GM12878 (cell line): ENCODE measurements at regions not wholly inside any gene's neighbourhood (a gene's known extent, or its start where the extent isn't known, plus 50 kb on each side); places are given as distances from the start of the nearest gene placed in this dataset.

Experiments used
- ETV6 ChIP-seq, 2 experiments: fragments of 450-650 bp in 1 of 2; IDR thresholded peaks in 1 of 2; conservative IDR thresholded peaks in 1 of 2; 2 replicates each; pipeline ENCODE4 v1.6.1; 2014; ENCODE audit warnings: antibody characterized with exemption in 1 of 2, borderline replicate concordance in 1 of 2, low read depth in 1 of 2, mild to moderate bottlenecking in 1 of 2, moderate library complexity in 1 of 2
- RBBP5 ChIP-seq: fragments of 200-600 bp; sonication (generic); conservative IDR thresholded peaks from 2 replicates; pipeline ENCODE4 v1.6.1; 2016
- TF ChIP-seq, protein P1 (sequence below), 3 experiments: IDR thresholded peaks in 2 of 3; conservative IDR thresholded peaks in 1 of 3; 2 replicates each; pipeline ENCODE4 v1.5.1; 2011; ENCODE audit warnings: low read depth in 3 of 3, low read length in 3 of 3, mild to moderate bottlenecking in 3 of 3, control low read depth in 2 of 3, moderate library complexity in 2 of 3, inconsistent platforms in 1 of 3, mixed read lengths in 1 of 3; ENCODE audit not compliant: control insufficient read depth in 2 of 3, insufficient read depth in 1 of 3; ENCODE audit errors: extremely low read depth in 1 of 3

DNA sequence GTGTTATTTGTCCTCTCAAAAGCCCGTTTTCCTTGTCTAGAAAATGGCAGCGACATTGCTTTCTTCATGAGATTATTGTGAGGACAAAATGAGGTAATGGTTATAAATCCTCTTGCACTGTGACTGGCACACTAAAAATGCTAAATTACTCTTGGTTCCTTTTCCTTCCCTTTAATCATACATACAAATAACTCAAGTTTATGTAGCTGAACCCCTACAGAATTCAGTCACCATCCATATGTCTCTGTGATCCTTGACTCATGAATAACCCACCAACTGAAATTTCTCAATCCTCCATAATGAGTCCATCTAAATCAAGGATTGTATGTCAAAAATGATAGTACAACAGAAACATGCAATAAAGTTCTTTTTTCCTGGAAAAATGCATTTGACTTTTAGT lies 71.3 kb upstream of the VWC2 start:
- TF ChIP-seq RBBP5 (no peak), ETV6 (conservative IDR thresholded peaks at IDR 0.05 in 1 of 2, IDR thresholded peaks at IDR 0.05 in 1 of 2; ENCODE audit: borderline replicate concordance in 1 of 2, low read depth in 1 of 2) (no peak)
- TF ChIP-seq, protein P1, sequence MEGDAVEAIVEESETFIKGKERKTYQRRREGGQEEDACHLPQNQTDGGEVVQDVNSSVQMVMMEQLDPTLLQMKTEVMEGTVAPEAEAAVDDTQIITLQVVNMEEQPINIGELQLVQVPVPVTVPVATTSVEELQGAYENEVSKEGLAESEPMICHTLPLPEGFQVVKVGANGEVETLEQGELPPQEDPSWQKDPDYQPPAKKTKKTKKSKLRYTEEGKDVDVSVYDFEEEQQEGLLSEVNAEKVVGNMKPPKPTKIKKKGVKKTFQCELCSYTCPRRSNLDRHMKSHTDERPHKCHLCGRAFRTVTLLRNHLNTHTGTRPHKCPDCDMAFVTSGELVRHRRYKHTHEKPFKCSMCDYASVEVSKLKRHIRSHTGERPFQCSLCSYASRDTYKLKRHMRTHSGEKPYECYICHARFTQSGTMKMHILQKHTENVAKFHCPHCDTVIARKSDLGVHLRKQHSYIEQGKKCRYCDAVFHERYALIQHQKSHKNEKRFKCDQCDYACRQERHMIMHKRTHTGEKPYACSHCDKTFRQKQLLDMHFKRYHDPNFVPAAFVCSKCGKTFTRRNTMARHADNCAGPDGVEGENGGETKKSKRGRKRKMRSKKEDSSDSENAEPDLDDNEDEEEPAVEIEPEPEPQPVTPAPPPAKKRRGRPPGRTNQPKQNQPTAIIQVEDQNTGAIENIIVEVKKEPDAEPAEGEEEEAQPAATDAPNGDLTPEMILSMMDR (IDR thresholded peaks at IDR 0.05 in 2 of 3, conservative IDR thresholded peaks at IDR 0.05 in 1 of 3; ENCODE audit: control insufficient read depth in 2 of 3, extremely low read depth in 1 of 3, insufficient read depth in 1 of 3, low read depth in 3 of 3, low read length in 3 of 3) = no peak
